B cell (primary cell): ENCODE measurements at regions not wholly inside any gene's neighbourhood (a gene's known extent, or its start where the extent isn't known, plus 50 kb on each side); places are given as distances from the start of the nearest gene placed in this dataset.

Experiments used
- CTCF ChIP-seq: fragments of 200-600 bp; IDR thresholded peaks from one replicate; pipeline ENCODE4 v1.8.0; 2022; ENCODE audit warnings: antibody characterized with exemption, mild to moderate bottlenecking
- EZH2 ChIP-seq: IDR thresholded peaks from 2 replicates; pipeline ENCODE4 v1.6.1; 2012; ENCODE audit warnings: borderline replicate concordance, low read depth, mild to moderate bottlenecking, moderate library complexity, low read length; ENCODE audit not compliant: insufficient read depth, poor library complexity, severe bottlenecking

GRCh38 chr9:105158020-105158419, 86.4 kb upstream of the SLC44A1 start:
- TF ChIP-seq EZH2 = no peak
- no peak for TF ChIP-seq CTCF
